HG03039 (cell line): ENCODE measurements at regions not wholly inside any gene's neighbourhood (a gene's known extent, or its start where the extent isn't known, plus 50 kb on each side); places are given as distances from the start of the nearest gene placed in this dataset.
"Not testable (repeated sequence)": the region's sequence is repeated elsewhere in the genome, so short reads cannot be mapped to it uniquely, and the experiment has no call there.

Experiments used
- ATAC-seq: cut with Tn5 transposase; IDR thresholded peaks from one replicate; pipeline ENCODE4 v1.9.1; 2021; ENCODE audit warnings: mild to moderate bottlenecking, moderate library complexity; ENCODE audit not compliant: unreplicated experiment

GRCh38 chr5:91839721-91840120, 456.6 kb upstream of the ARRDC3 start:
- ATAC-seq = no peak

GRCh38 chr5:91839233-91839632, 456.1 kb upstream of the ARRDC3 start:
- no peak for ATAC-seq

- ATAC-seq = no peak
Measured at GRCh38 chr5:91830361-91830953, 447.3 kb upstream of the ARRDC3 start.

GRCh38 chr5:91825618-91826017, 442.5 kb upstream of the ARRDC3 start:
- no peak for ATAC-seq

GRCh38 chr5:91824406-91824805, 441.3 kb upstream of the ARRDC3 start:
- no peak for ATAC-seq

GRCh38 chr5:91820874-91821273, 437.8 kb upstream of the ARRDC3 start:
- no peak for ATAC-seq

GRCh38 chr5:91816681-91817080, 433.6 kb upstream of the ARRDC3 start:
- no peak for ATAC-seq

GRCh38 chr5:91797576-91797975, 414.5 kb upstream of the ARRDC3 start:
- ATAC-seq = no peak

GRCh38 chr5:91794856-91795548, 411.9 kb upstream of the ARRDC3 start:
- no peak for ATAC-seq

- no peak for ATAC-seq
Measured at GRCh38 chr5:91794455-91794854, 411.3 kb upstream of the ARRDC3 start.

GRCh38 chr5:91787718-91788117, 404.6 kb upstream of the ARRDC3 start:
- ATAC-seq = no peak

- ATAC-seq = no peak
Measured at GRCh38 chr5:91777671-91778070, 394.6 kb upstream of the ARRDC3 start.

GRCh38 chr5:91776249-91776648, 393.1 kb upstream of the ARRDC3 start:
- ATAC-seq = no peak

- no peak for ATAC-seq
Measured at GRCh38 chr5:91770400-91770799, 387.3 kb upstream of the ARRDC3 start.

GRCh38 chr5:91757383-91757782, 374.3 kb upstream of the ARRDC3 start:
- not testable (repeated sequence) for ATAC-seq

- ATAC-seq = no peak
Measured at GRCh38 chr5:91754990-91755389, 371.9 kb upstream of the ARRDC3 start.

GRCh38 chr5:91744470-91744869, 361.4 kb upstream of the ARRDC3 start:
- ATAC-seq = not testable (repeated sequence)

- no peak for ATAC-seq
Measured at GRCh38 chr5:91742550-91742949, 359.4 kb upstream of the ARRDC3 start.

GRCh38 chr5:91741764-91742505, 358.8 kb upstream of the ARRDC3 start:
- no peak for ATAC-seq

- ATAC-seq = no peak
Measured at GRCh38 chr5:91730026-91730425, 346.9 kb upstream of the ARRDC3 start.

GRCh38 chr5:91727463-91727862, 344.3 kb upstream of the ARRDC3 start:
- ATAC-seq = no peak
